Liver (tissue), 3 donors: ENCODE measurements at regions not wholly inside any gene's neighbourhood (a gene's known extent, or its start where the extent isn't known, plus 50 kb on each side); places are given as distances from the start of the nearest gene placed in this dataset.

ENCODE experiments used
- ATF3 ChIP-seq: IDR thresholded peaks from 2 replicates; pipeline ENCODE4 v1.6.1; 2016; ENCODE audit warnings: antibody characterized with exemption
- CTCF ChIP-seq: fragments of 150-350 bp; IDR thresholded peaks from 2 replicates; pipeline ENCODE4 v1.5.1; 2017; ENCODE audit warnings: improper control_type of control experiment, low read depth, low read length; ENCODE audit not compliant: missing input control
- EGR1 ChIP-seq, 2 donors: IDR thresholded peaks; 2 replicates each; pipeline ENCODE4 v1.6.1; 2016 to 2018; ENCODE audit warnings: antibody characterized with exemption in 2 of 2, low read depth in 2 of 2
- FOXA1 ChIP-seq: IDR thresholded peaks from 2 replicates; pipeline ENCODE4 v1.6.1; 2016; ENCODE audit warnings: antibody characterized with exemption
- GABPA ChIP-seq, 2 donors: IDR thresholded peaks in 1 of 2; conservative IDR thresholded peaks in 1 of 2; 2 replicates each; pipeline ENCODE4 v1.6.1; 2016; ENCODE audit warnings: antibody characterized with exemption in 2 of 2, mild to moderate bottlenecking in 1 of 2, moderate library complexity in 1 of 2
- HNF4G ChIP-seq: IDR thresholded peaks from 2 replicates; pipeline ENCODE4 v1.6.1; 2016; ENCODE audit warnings: antibody characterized with exemption
- JUND ChIP-seq, 2 donors: IDR thresholded peaks; 2 replicates each; pipeline ENCODE4 v1.6.1; 2016; ENCODE audit warnings: antibody characterized with exemption in 2 of 2
- MAX ChIP-seq: IDR thresholded peaks from 2 replicates; pipeline ENCODE4 v1.6.1; 2016; ENCODE audit warnings: antibody characterized with exemption
- RAD21 ChIP-seq, 2 donors: IDR thresholded peaks; 2 replicates each; pipeline ENCODE4 v1.6.1; 2016; ENCODE audit warnings: antibody characterized with exemption in 2 of 2, mild to moderate bottlenecking in 2 of 2
- SP1 ChIP-seq: IDR thresholded peaks from 2 replicates; pipeline ENCODE4 v1.6.1; 2018; ENCODE audit warnings: antibody characterized with exemption, mild to moderate bottlenecking
- TAF1 ChIP-seq: conservative IDR thresholded peaks from 2 replicates; pipeline ENCODE4 v1.6.1; 2016; ENCODE audit warnings: antibody characterized with exemption, mild to moderate bottlenecking
- YY1 ChIP-seq: IDR thresholded peaks from 2 replicates; pipeline ENCODE4 v1.6.1; 2016; ENCODE audit warnings: antibody characterized with exemption, mild to moderate bottlenecking
- donor health status: healthy.
- donor health status: healthy.

GRCh38 chr13:93038187-93038586 is 188.4 kb upstream of the GPC6 start:
- TF ChIP-seq CTCF (no peak), SP1 (no peak), TAF1 (no peak), HNF4G (no peak), GABPA (IDR thresholded peaks at IDR 0.05 in 1 of 2, conservative IDR thresholded peaks at IDR 0.05 in 1 of 2) (no peak), FOXA1 (no peak), MAX (no peak), JUND (IDR thresholded peaks at IDR 0.05) (no peak), YY1 (no peak), RAD21 (IDR thresholded peaks at IDR 0.05) (no peak), EGR1 (IDR thresholded peaks at IDR 0.05; ENCODE audit: low read depth in 2 of 2) (no peak), ATF3 (no peak)
